ENCODE measurements at regions not wholly inside any gene's neighbourhood (a gene's known extent, or its start where the extent isn't known, plus 50 kb on each side); places are given as distances from the start of the nearest gene placed in this dataset.

DNA sequence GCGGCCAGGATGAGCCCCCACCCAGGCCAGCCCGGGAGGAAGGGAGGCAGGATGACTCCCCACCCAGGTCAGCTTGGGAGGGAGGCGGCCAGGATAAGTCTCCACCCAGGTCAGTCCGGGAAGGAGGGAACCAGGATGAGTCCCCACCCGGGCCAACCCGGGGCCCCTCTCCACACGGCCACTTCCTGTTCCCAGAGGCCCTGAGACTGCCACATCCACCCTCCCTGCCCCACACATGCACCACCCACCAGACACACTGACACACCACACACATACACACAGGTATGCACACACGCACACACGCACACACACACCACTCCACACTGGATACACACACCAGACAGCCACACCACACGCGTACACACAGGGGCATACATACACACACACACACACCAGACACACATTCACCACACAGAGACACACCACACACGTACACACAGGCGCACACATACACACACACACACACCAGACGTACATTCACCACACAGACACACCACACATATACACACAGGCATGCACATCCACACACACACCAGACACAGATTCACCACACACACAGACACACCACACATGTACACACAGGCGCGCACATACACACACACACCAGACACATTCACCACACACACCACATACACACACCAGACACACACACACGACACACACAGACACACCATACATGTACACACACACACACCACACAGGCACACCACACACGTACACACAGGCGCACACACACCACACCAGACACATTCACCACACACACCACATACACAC lies 84.9 kb upstream of the PRR5 start:
- TF ChIP-seq, protein P1, sequence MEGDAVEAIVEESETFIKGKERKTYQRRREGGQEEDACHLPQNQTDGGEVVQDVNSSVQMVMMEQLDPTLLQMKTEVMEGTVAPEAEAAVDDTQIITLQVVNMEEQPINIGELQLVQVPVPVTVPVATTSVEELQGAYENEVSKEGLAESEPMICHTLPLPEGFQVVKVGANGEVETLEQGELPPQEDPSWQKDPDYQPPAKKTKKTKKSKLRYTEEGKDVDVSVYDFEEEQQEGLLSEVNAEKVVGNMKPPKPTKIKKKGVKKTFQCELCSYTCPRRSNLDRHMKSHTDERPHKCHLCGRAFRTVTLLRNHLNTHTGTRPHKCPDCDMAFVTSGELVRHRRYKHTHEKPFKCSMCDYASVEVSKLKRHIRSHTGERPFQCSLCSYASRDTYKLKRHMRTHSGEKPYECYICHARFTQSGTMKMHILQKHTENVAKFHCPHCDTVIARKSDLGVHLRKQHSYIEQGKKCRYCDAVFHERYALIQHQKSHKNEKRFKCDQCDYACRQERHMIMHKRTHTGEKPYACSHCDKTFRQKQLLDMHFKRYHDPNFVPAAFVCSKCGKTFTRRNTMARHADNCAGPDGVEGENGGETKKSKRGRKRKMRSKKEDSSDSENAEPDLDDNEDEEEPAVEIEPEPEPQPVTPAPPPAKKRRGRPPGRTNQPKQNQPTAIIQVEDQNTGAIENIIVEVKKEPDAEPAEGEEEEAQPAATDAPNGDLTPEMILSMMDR (conservative IDR thresholded peaks at IDR 0.05; ENCODE audit: low read depth, low read length): no peak
- TF ChIP-seq RFX5 (IDR thresholded peaks at IDR 0.05; ENCODE audit: low read depth, low read length): no peak
- no peak for TF ChIP-seq RAD21 (IDR thresholded peaks at IDR 0.05; ENCODE audit: low read length)
- no peak for TF ChIP-seq BHLHE40 (IDR thresholded peaks at IDR 0.05; ENCODE audit: low read depth, low read length)
- TF ChIP-seq POLR2A (IDR thresholded peaks at IDR 0.05; ENCODE audit: low read depth, low read length): no peak
- TF ChIP-seq RCOR1 (IDR thresholded peaks at IDR 0.05; ENCODE audit: insufficient replicate concordance, low read length): no peak
- TF ChIP-seq SMC3 (IDR thresholded peaks at IDR 0.05; ENCODE audit: low read depth, low read length): no peak
- no peak for TF ChIP-seq FOS (IDR thresholded peaks at IDR 0.05; ENCODE audit: low read depth, low read length)
- no peak for TF ChIP-seq MAFK (IDR thresholded peaks at IDR 0.05; ENCODE audit: low read depth, low read length)
- no peak for TF ChIP-seq MAZ (IDR thresholded peaks at IDR 0.05; ENCODE audit: borderline replicate concordance, low read depth, low read length)
- no peak for TF ChIP-seq USF2 (IDR thresholded peaks at IDR 0.05; ENCODE audit: low read depth, low read length)
- TF ChIP-seq CEBPB (IDR thresholded peaks at IDR 0.05; ENCODE audit: low read depth, low read length): no peak
- TF ChIP-seq, protein P2, sequence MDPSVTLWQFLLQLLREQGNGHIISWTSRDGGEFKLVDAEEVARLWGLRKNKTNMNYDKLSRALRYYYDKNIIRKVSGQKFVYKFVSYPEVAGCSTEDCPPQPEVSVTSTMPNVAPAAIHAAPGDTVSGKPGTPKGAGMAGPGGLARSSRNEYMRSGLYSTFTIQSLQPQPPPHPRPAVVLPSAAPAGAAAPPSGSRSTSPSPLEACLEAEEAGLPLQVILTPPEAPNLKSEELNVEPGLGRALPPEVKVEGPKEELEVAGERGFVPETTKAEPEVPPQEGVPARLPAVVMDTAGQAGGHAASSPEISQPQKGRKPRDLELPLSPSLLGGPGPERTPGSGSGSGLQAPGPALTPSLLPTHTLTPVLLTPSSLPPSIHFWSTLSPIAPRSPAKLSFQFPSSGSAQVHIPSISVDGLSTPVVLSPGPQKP (IDR thresholded peaks at IDR 0.05; ENCODE audit: borderline replicate concordance, low read depth, low read length): no peak
- TF ChIP-seq CHD1 (IDR thresholded peaks at IDR 0.05; ENCODE audit: low read depth, low read length): no peak
